ENCODE measurements at regions not wholly inside any gene's neighbourhood (a gene's known extent, or its start where the extent isn't known, plus 50 kb on each side); places are given as distances from the start of the nearest gene placed in this dataset.

- no peaks in the 10 kb centered on the region for H3K27me3 Mint-ChIP-seq
- H3K36me3 Mint-ChIP-seq (ENCODE audit: low read depth), result no peaks in the 10 kb centered on the region
- intact Hi-C loops (cut with micrococcal nuclease), result no loop called here
- no peaks in the 10 kb centered on the region for H3K4me1 Mint-ChIP-seq (ENCODE audit: low read depth)
- no peaks in the 10 kb centered on the region for H3K9me3 Mint-ChIP-seq
- no peak overlapping the region for H3K4me3 Mint-ChIP-seq
- no peak overlapping the region for H3K27ac Mint-ChIP-seq
Measured at GRCh38 chr13:78465250-78465649, 138.1 kb downstream of the POU4F1 start.

GRCh38 chr13:78460176-78460575, 143.2 kb downstream of the POU4F1 start:
- Mint-ChIP-seq H3K4me3 (no peak overlapping the region), H3K9me3 (no peaks in the 10 kb centered on the region), H3K4me1 (ENCODE audit: low read depth) (no peaks in the 10 kb centered on the region), H3K27ac (no peak overlapping the region), H3K36me3 (ENCODE audit: low read depth) (no peaks in the 10 kb centered on the region), H3K27me3 (no peaks in the 10 kb centered on the region)
- intact Hi-C loops (cut with micrococcal nuclease), result no loop called here

- Mint-ChIP-seq H3K27me3 (no peaks in the 10 kb centered on the region), H3K36me3 (ENCODE audit: low read depth) (no peaks in the 10 kb centered on the region), H3K9me3 (no peaks in the 10 kb centered on the region), H3K4me3 (no peak overlapping the region), H3K27ac (no peak overlapping the region), H3K4me1 (ENCODE audit: low read depth) (peaks cover 5% of the 10 kb centered on the region)
- intact Hi-C loops (cut with micrococcal nuclease), result no loop called here
Measured at GRCh38 chr13:78443839-78444238, 159.5 kb downstream of the POU4F1 start.

- Mint-ChIP-seq H3K4me1 (ENCODE audit: low read depth) (peaks cover 5% of the 10 kb centered on the region), H3K36me3 (ENCODE audit: low read depth) (no peaks in the 10 kb centered on the region), H3K27ac (no peak overlapping the region), H3K4me3 (no peak overlapping the region), H3K9me3 (no peaks in the 10 kb centered on the region), H3K27me3 (no peaks in the 10 kb centered on the region)
- intact Hi-C loops (cut with micrococcal nuclease), result no loop called here
Measured at GRCh38 chr13:78437781-78438180, 165.6 kb downstream of the POU4F1 start.

GRCh38 chr13:78436311-78436710, 167.0 kb downstream of the POU4F1 start:
- intact Hi-C loops (cut with micrococcal nuclease), result no loop called here
- Mint-ChIP-seq H3K4me1 (ENCODE audit: low read depth) (peaks cover 5% of the 10 kb centered on the region), H3K4me3 (no peak overlapping the region), H3K36me3 (ENCODE audit: low read depth) (no peaks in the 10 kb centered on the region), H3K27ac (no peak overlapping the region), H3K27me3 (no peaks in the 10 kb centered on the region), H3K9me3 (no peaks in the 10 kb centered on the region)

DNA sequence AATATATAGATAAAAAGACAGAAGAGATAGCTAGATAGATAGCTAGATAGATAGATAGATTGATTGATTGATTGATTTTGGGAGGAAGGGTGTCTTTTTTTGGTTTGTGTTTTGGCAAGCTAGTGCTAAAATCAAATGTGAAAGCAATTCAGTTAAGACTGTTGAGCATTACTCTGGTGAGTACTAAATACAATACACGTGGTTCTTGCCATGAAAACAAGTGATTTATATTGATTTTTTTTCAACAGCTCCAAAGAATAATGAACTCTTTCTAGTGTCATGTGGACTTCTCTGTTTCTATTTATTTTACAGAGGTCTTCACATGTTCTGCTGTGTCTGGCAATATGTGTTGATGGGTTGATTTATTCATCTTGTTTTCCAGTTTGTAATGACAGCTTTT, 172.0 kb downstream of the POU4F1 start:
- Mint-ChIP-seq H3K4me1 (ENCODE audit: low read depth) (no peaks in the 10 kb centered on the region), H3K9me3 (no peaks in the 10 kb centered on the region), H3K36me3 (ENCODE audit: low read depth) (no peaks in the 10 kb centered on the region), H3K27ac (no peak overlapping the region), H3K4me3 (no peak overlapping the region), H3K27me3 (no peaks in the 10 kb centered on the region)
- intact Hi-C loops (cut with micrococcal nuclease), result no loop called here

DNA sequence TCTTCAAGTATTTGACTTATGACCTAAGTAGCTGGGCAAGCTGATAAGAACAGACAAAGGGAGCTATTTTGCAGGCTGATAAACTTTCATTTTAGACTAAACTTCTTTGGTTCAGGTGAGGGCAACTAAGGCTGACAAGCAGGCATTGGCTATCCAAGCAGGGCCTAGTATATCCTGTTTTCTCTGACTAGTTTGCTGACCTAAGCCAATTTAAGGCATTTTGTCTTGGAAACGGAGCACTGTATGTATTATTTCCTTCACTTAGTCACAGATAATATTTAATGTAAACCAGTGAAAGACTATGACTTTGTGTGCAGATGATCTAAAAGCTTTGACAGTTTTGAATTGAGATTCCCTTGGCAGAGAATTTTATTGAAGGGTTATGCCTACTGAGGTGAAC, 172.5 kb downstream of the POU4F1 start:
- Mint-ChIP-seq H3K27me3 (no peaks in the 10 kb centered on the region), H3K4me1 (ENCODE audit: low read depth) (no peaks in the 10 kb centered on the region), H3K36me3 (ENCODE audit: low read depth) (no peaks in the 10 kb centered on the region), H3K27ac (no peak overlapping the region), H3K4me3 (no peak overlapping the region), H3K9me3 (no peaks in the 10 kb centered on the region)
- intact Hi-C loops (cut with micrococcal nuclease), result no loop called here

GRCh38 chr13:78430166-78430791, 173.1 kb downstream of the POU4F1 start:
- Mint-ChIP-seq H3K27me3 (no peaks in the 10 kb centered on the region), H3K27ac (no peak overlapping the region), H3K9me3 (no peaks in the 10 kb centered on the region), H3K4me3 (no peak overlapping the region), H3K4me1 (ENCODE audit: low read depth) (no peaks in the 10 kb centered on the region), H3K36me3 (ENCODE audit: low read depth) (no peaks in the 10 kb centered on the region)
- intact Hi-C loops (cut with micrococcal nuclease), result no loop called here

- H3K27me3 Mint-ChIP-seq, result no peaks in the 10 kb centered on the region
- H3K36me3 Mint-ChIP-seq (ENCODE audit: low read depth), result no peaks in the 10 kb centered on the region
- H3K4me1 Mint-ChIP-seq (ENCODE audit: low read depth), result no peaks in the 10 kb centered on the region
- no peaks in the 10 kb centered on the region for H3K9me3 Mint-ChIP-seq
- no peak overlapping the region for H3K27ac Mint-ChIP-seq
- no peak overlapping the region for H3K4me3 Mint-ChIP-seq
- intact Hi-C loops (cut with micrococcal nuclease), result no loop called here
Measured at GRCh38 chr13:78428646-78429045, 174.7 kb downstream of the POU4F1 start.

DNA sequence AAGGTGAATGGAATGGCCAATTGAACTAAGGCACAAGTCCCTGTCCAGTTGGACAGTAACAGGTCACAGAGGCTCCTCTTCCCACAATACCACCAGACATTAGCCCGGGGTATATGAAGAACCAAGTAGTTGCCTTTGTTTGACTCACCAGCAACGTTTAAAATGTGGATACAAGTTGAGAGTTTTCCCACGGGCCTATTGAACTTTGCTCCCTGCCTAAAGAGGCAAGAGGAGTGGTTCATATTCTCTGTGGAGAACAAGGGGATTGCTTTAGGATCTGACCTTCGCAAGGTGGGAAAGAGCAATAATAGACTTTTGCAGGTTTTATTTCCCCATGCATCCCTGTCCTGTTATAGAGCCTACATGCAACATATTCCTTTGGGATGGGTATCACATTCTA, 177.2 kb downstream of the POU4F1 start:
- Mint-ChIP-seq H3K9me3 (no peaks in the 10 kb centered on the region), H3K27ac (no peak overlapping the region), H3K4me1 (ENCODE audit: low read depth) (no peaks in the 10 kb centered on the region), H3K27me3 (no peaks in the 10 kb centered on the region), H3K36me3 (ENCODE audit: low read depth) (no peaks in the 10 kb centered on the region), H3K4me3 (no peak overlapping the region)
- intact Hi-C loops (cut with micrococcal nuclease), result no loop called here

GRCh38 chr13:78420814-78421213, 182.5 kb downstream of the POU4F1 start:
- intact Hi-C loops (cut with micrococcal nuclease), result no loop called here
- Mint-ChIP-seq H3K4me3 (no peak overlapping the region), H3K27me3 (no peaks in the 10 kb centered on the region)

GRCh38 chr13:78413887-78414553, 189.3 kb downstream of the POU4F1 start:
- H3K9me3 Mint-ChIP-seq, result no peaks in the 10 kb centered on the region
- no peak overlapping the region for H3K27ac Mint-ChIP-seq
- H3K36me3 Mint-ChIP-seq (ENCODE audit: low read depth), result no peaks in the 10 kb centered on the region
- no peak overlapping the region for H3K4me3 Mint-ChIP-seq
- no peaks in the 10 kb centered on the region for H3K27me3 Mint-ChIP-seq
- no peaks in the 10 kb centered on the region for H3K4me1 Mint-ChIP-seq (ENCODE audit: low read depth)
- intact Hi-C loops (cut with micrococcal nuclease), result no loop called here

More at GRCh38 chr13:78420814-78421213, 182.5 kb downstream of the POU4F1 start:
- no peaks in the 10 kb centered on the region for H3K36me3 Mint-ChIP-seq (ENCODE audit: low read depth)
- H3K27ac Mint-ChIP-seq, result no peak overlapping the region
- H3K4me1 Mint-ChIP-seq (ENCODE audit: low read depth), result no peaks in the 10 kb centered on the region
- H3K9me3 Mint-ChIP-seq, result no peaks in the 10 kb centered on the region

DNA sequence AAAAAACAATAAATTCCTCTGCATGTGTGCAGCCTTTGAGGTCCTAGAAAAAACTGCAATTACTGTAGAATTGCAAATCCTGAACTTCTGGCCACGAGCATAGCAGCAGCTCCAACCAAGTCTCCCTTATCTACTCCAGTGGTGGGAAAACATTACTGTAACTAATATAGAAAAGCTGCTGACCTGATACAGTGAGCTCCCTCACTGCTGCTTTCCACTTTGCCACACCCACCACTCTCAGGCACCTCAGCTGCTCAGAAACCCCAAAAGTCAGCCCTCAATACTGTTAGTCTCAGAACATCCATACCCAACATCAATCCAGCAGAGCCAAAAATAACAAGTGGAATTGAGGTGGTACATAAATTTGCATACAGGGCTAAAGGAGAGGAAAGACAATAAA, 192.5 kb downstream of the POU4F1 start:
- Mint-ChIP-seq H3K27ac (no peak overlapping the region), H3K36me3 (ENCODE audit: low read depth) (no peaks in the 10 kb centered on the region), H3K9me3 (no peaks in the 10 kb centered on the region), H3K27me3 (no peaks in the 10 kb centered on the region), H3K4me1 (ENCODE audit: low read depth) (no peaks in the 10 kb centered on the region), H3K4me3 (no peak overlapping the region)
- intact Hi-C loops (cut with micrococcal nuclease), result no loop called here

- H3K9me3 Mint-ChIP-seq, result no peaks in the 10 kb centered on the region
Measured at GRCh38 chr13:78410164-78410563, 193.2 kb downstream of the POU4F1 start.

GRCh38 chr13:78409172-78409571, 194.2 kb downstream of the POU4F1 start:
- intact Hi-C loops (cut with micrococcal nuclease), result no loop called here
- Mint-ChIP-seq H3K4me3 (no peak overlapping the region), H3K27ac (no peak overlapping the region), H3K4me1 (ENCODE audit: low read depth) (no peaks in the 10 kb centered on the region), H3K9me3 (no peaks in the 10 kb centered on the region), H3K27me3 (no peaks in the 10 kb centered on the region), H3K36me3 (ENCODE audit: low read depth) (no peaks in the 10 kb centered on the region)

More at GRCh38 chr13:78410164-78410563, 193.2 kb downstream of the POU4F1 start:
- H3K27ac Mint-ChIP-seq, result no peak overlapping the region
- H3K36me3 Mint-ChIP-seq (ENCODE audit: low read depth), result no peaks in the 10 kb centered on the region
- no peaks in the 10 kb centered on the region for H3K27me3 Mint-ChIP-seq
- H3K4me1 Mint-ChIP-seq (ENCODE audit: low read depth), result no peaks in the 10 kb centered on the region
- intact Hi-C loops (cut with micrococcal nuclease), result no loop called here
- no peak overlapping the region for H3K4me3 Mint-ChIP-seq
